ENCODE measurements at regions not wholly inside any gene's neighbourhood (a gene's known extent, or its start where the extent isn't known, plus 50 kb on each side); places are given as distances from the start of the nearest gene placed in this dataset.

DNA sequence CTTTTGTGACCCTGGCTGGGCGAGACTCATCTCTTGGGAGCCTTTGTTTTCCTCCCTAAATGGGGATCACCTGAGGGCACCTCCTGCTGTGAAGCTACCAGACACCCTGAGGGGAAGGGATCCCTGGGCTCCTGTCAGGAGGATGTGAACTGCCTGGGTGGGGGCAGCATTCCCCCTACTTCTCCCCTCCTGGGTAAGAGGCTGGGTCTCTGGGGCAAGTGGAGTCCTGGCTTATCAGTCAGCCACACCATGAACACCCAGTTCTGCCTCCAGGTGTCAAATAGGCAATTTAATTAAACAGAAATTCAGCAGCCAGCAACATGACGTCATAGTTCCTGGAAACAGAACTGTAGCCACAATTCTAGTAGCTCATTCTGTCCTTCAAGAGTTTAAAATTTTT, 97.7 kb upstream of the RET start:
- TF ChIP-seq, protein P1, sequence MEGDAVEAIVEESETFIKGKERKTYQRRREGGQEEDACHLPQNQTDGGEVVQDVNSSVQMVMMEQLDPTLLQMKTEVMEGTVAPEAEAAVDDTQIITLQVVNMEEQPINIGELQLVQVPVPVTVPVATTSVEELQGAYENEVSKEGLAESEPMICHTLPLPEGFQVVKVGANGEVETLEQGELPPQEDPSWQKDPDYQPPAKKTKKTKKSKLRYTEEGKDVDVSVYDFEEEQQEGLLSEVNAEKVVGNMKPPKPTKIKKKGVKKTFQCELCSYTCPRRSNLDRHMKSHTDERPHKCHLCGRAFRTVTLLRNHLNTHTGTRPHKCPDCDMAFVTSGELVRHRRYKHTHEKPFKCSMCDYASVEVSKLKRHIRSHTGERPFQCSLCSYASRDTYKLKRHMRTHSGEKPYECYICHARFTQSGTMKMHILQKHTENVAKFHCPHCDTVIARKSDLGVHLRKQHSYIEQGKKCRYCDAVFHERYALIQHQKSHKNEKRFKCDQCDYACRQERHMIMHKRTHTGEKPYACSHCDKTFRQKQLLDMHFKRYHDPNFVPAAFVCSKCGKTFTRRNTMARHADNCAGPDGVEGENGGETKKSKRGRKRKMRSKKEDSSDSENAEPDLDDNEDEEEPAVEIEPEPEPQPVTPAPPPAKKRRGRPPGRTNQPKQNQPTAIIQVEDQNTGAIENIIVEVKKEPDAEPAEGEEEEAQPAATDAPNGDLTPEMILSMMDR (IDR thresholded peaks at IDR 0.05), result no peak
- no peak for TF ChIP-seq EZH2 (IDR thresholded peaks at IDR 0.05; ENCODE audit: borderline replicate concordance, insufficient read depth, low read depth, low read length, poor library complexity, severe bottlenecking)
